ENCODE measurements at regions not wholly inside any gene's neighbourhood (a gene's known extent, or its start where the extent isn't known, plus 50 kb on each side); places are given as distances from the start of the nearest gene placed in this dataset.
A peak's percentile ranks its signal among the peaks of the same experiment; 100 is the strongest.

DNA sequence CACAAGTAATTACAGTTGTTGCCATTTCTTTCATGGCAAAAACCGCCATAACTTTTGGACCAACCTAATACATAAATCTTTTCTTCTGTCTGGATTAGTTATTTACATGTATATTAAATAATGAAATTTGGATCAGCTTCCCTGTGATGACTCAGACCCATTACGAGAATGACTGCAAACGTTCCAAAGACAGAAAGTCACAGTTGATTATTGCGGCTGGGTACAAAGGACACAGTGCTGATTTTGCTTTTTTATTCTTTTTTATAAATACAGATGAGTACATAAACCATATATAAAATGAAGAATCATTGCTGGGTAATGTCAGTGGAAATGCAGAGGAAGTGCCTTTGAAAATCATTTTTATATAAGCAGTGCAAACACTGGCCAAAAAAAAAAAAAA is 126.2 kb downstream of the TWIST2 start:
- intact Hi-C loops (cut with micrococcal nuclease) (loop anchor here (2.0 to 10.0 kb wide), 3 partner anchors 125 to 249 kb away; partner anchors contain the start of gene TWIST2), dilution Hi-C loops (cut with HindIII; ENCODE audit: low sequenced_read_pairs, unreplicated experiment) (no loop called here), in situ Hi-C loops (cut with MboI; ENCODE audit: low sequenced_read_pairs) (loop anchor here (25.0 kb wide), 1 partner anchor 612 kb away; no protein-coding TSS in a partner anchor)
- ChIA-PET CTCF (interaction anchor here (0.6 to 1.0 kb wide), 3 partner anchors 125 to 1352 kb away, joined by 3 to 6 read pairs (median 4); no protein-coding TSS in a partner anchor), POLR2A (ENCODE audit: unreplicated experiment) (no interaction called here)
- Histone ChIP-seq H3K9me1 (ENCODE audit: insufficient read depth, low read length) (peaks cover 3% of the 10 kb centered on the region; the same call in 1 of the 2 replicates), H2AFZ (replicated peaks; ENCODE audit: low read length, poor library complexity) (no peak overlapping the region), H4K5ac (ENCODE audit: low read depth, low read length) (no peak overlapping the region), H4K20me1 (ENCODE audit: insufficient read depth, low read length) (no peaks in the 10 kb centered on the region), H3K9me3 (ENCODE audit: control insufficient read depth, insufficient read depth, low read length) (no peaks in the 10 kb centered on the region), H3K9ac (ENCODE audit: low read depth, low read length) (no peak overlapping the region), H3K14ac (replicated peaks; ENCODE audit: low read depth, low read length) (no peak overlapping the region), H3K18ac (ENCODE audit: low read depth, low read length) (no peak overlapping the region), H3K4me1 (ENCODE audit: control insufficient read depth, insufficient read depth, low read length) (peaks cover 10% of the 10 kb centered on the region), H3K79me1 (ENCODE audit: low read depth in 1 of 2, low read length in 2 of 2) (no peaks in the 10 kb centered on the region), H3K56ac (ENCODE audit: extremely low read depth, insufficient read depth, low read length) (no peak overlapping the region), H3K27ac (ENCODE audit: insufficient read depth, low read length) (no peak overlapping the region), H3K4me3 (ENCODE audit: insufficient read depth, low read depth, low read length) (no peak overlapping the region), H2BK5ac (ENCODE audit: low read depth, low read length, poor library complexity, severe bottlenecking) (no peak overlapping the region), H2AK5ac (ENCODE audit: low read depth, low read length) (no peak overlapping the region), H4K8ac (ENCODE audit: low read depth in 2 of 2, low read length in 2 of 2) (no peak overlapping the region), H3K36me3 (ENCODE audit: control insufficient read depth, insufficient read depth, low read length) (no peaks in the 10 kb centered on the region), H2BK120ac (ENCODE audit: low read depth, low read length) (no peak overlapping the region), H2BK20ac (ENCODE audit: low read depth, low read length) (no peak overlapping the region), H4K91ac (ENCODE audit: insufficient read depth, low read depth, low read length) (no peak overlapping the region), H3K23ac (ENCODE audit: low read depth, low read length) (no peak overlapping the region), H3K4ac (ENCODE audit: low read depth, low read length) (no peak overlapping the region), H3K4me2 (ENCODE audit: low read depth, low read length) (peak overlapping the region; percentile 55; the same call in 1 of the 2 replicates), H3K27me3 (ENCODE audit: control insufficient read depth, insufficient read depth, low read length) (no peaks in the 10 kb centered on the region; the same call in 1 of the 2 replicates), H2BK15ac (ENCODE audit: low read depth, low read length) (no peak overlapping the region), H2AK9ac (replicated peaks; ENCODE audit: low read depth, low read length, poor library complexity) (no peak overlapping the region)
- 0 out of 2 replicates have a peak, but pooled peaks have one; percentile 42 for TF ChIP-seq MAFK (IDR thresholded peaks at IDR 0.05; ENCODE audit: low read depth, low read length)
- peak; percentile 7; the same call in 1 of the 2 replicates for TF ChIP-seq CEBPB (IDR thresholded peaks at IDR 0.05; ENCODE audit: low read depth, low read length)
- no peak for TF ChIP-seq NFE2L2 (IDR thresholded peaks at IDR 0.05; ENCODE audit: low read depth, low read length)
- TF ChIP-seq, protein P1, sequence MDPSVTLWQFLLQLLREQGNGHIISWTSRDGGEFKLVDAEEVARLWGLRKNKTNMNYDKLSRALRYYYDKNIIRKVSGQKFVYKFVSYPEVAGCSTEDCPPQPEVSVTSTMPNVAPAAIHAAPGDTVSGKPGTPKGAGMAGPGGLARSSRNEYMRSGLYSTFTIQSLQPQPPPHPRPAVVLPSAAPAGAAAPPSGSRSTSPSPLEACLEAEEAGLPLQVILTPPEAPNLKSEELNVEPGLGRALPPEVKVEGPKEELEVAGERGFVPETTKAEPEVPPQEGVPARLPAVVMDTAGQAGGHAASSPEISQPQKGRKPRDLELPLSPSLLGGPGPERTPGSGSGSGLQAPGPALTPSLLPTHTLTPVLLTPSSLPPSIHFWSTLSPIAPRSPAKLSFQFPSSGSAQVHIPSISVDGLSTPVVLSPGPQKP (IDR thresholded peaks at IDR 0.05; ENCODE audit: borderline replicate concordance, low read depth, low read length), result no peak
- TF ChIP-seq CHD1 (IDR thresholded peaks at IDR 0.05; ENCODE audit: low read depth, low read length), result no peak
- TF ChIP-seq, protein P2, sequence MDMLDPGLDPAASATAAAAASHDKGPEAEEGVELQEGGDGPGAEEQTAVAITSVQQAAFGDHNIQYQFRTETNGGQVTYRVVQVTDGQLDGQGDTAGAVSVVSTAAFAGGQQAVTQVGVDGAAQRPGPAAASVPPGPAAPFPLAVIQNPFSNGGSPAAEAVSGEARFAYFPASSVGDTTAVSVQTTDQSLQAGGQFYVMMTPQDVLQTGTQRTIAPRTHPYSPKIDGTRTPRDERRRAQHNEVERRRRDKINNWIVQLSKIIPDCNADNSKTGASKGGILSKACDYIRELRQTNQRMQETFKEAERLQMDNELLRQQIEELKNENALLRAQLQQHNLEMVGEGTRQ (IDR thresholded peaks at IDR 0.05; ENCODE audit: low read depth, low read length), result no peak
- no peak for TF ChIP-seq MXI1 (IDR thresholded peaks at IDR 0.05; ENCODE audit: borderline replicate concordance, low read depth, low read length)
- no peak for TF ChIP-seq BHLHE40 (IDR thresholded peaks at IDR 0.05; ENCODE audit: low read depth, low read length)
- TF ChIP-seq RAD21 (IDR thresholded peaks at IDR 0.05; ENCODE audit: low read length), result no peak
- TF ChIP-seq POLR2A (IDR thresholded peaks at IDR 0.05; ENCODE audit: low read depth, low read length), result no peak
- TF ChIP-seq, protein P3, sequence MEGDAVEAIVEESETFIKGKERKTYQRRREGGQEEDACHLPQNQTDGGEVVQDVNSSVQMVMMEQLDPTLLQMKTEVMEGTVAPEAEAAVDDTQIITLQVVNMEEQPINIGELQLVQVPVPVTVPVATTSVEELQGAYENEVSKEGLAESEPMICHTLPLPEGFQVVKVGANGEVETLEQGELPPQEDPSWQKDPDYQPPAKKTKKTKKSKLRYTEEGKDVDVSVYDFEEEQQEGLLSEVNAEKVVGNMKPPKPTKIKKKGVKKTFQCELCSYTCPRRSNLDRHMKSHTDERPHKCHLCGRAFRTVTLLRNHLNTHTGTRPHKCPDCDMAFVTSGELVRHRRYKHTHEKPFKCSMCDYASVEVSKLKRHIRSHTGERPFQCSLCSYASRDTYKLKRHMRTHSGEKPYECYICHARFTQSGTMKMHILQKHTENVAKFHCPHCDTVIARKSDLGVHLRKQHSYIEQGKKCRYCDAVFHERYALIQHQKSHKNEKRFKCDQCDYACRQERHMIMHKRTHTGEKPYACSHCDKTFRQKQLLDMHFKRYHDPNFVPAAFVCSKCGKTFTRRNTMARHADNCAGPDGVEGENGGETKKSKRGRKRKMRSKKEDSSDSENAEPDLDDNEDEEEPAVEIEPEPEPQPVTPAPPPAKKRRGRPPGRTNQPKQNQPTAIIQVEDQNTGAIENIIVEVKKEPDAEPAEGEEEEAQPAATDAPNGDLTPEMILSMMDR (conservative IDR thresholded peaks at IDR 0.05; ENCODE audit: low read depth, low read length), result no peak
- TF ChIP-seq RCOR1 (IDR thresholded peaks at IDR 0.05; ENCODE audit: insufficient replicate concordance, low read length), result no peak
- TF ChIP-seq SMC3 (IDR thresholded peaks at IDR 0.05; ENCODE audit: low read depth, low read length), result no peak
- no peak for TF ChIP-seq RFX5 (IDR thresholded peaks at IDR 0.05; ENCODE audit: low read depth, low read length)
- TF ChIP-seq MAZ (IDR thresholded peaks at IDR 0.05; ENCODE audit: borderline replicate concordance, low read depth, low read length), result no peak
- peak; percentile 55; the same call in 1 of the 2 replicates for TF ChIP-seq FOS (IDR thresholded peaks at IDR 0.05; ENCODE audit: low read depth, low read length)
- ATAC-seq (ENCODE audit: low read depth), result peak; percentile 38
- no CpG with 5 or more reads among the region's 4 CpGs for WGBS, 2 experiments (ENCODE audit: extremely low coverage in 2 of 2, insufficient read length in 1 of 2)
- BruUV-seq (replicated peaks), result no TSS peak
- DNase-seq, result peak; percentile 67
